ENCODE measurements at regions not wholly inside any gene's neighbourhood (a gene's known extent, or its start where the extent isn't known, plus 50 kb on each side); places are given as distances from the start of the nearest gene placed in this dataset.

DNA sequence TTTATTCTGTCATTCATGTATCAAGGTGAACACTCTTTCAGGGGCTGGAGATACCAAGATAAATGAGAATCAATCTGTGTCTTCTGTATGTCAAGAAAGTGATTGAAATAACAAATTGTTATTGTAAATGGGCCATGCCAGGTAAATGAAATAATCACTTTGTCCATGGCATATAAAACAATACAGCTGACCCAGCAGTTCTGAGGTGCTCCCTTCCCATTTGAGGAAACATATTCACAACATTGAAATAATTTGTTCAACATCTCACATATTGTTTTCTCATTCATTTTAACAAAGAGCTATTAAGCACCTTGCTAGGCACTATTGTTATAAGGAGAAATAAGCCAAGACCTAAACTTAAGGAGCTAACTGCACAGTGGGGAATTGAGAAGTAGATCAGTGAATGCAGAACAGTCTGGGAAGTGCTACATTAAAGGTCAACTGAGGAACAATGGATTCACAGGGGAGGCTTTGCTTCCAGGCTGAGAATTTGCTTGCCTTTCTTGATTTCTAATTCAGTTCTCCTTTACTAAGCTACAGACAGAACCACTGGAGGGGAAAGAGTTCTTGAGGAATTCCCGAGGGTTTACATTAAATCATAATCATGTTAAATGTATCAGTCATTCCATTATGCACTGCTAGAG, 806.3 kb upstream of the ARPP21 start:
- DNase-seq (ENCODE audit: extremely low read depth, insufficient read length), result no peak
- TF ChIP-seq CTCF (IDR thresholded peaks at IDR 0.05; ENCODE audit: insufficient read depth, low read length, poor library complexity, severe bottlenecking), result no peak
- Histone ChIP-seq H3K36me3 (ENCODE audit: control insufficient read depth, insufficient read depth, low read length) (no peaks in the 10 kb centered on the region), H3K27me3 (replicated peaks; ENCODE audit: control insufficient read depth, insufficient read depth, low read length) (no peaks in the 10 kb centered on the region), H3K4me3 (replicated peaks; ENCODE audit: low read depth, low read length) (no peak overlapping the region)

DNA sequence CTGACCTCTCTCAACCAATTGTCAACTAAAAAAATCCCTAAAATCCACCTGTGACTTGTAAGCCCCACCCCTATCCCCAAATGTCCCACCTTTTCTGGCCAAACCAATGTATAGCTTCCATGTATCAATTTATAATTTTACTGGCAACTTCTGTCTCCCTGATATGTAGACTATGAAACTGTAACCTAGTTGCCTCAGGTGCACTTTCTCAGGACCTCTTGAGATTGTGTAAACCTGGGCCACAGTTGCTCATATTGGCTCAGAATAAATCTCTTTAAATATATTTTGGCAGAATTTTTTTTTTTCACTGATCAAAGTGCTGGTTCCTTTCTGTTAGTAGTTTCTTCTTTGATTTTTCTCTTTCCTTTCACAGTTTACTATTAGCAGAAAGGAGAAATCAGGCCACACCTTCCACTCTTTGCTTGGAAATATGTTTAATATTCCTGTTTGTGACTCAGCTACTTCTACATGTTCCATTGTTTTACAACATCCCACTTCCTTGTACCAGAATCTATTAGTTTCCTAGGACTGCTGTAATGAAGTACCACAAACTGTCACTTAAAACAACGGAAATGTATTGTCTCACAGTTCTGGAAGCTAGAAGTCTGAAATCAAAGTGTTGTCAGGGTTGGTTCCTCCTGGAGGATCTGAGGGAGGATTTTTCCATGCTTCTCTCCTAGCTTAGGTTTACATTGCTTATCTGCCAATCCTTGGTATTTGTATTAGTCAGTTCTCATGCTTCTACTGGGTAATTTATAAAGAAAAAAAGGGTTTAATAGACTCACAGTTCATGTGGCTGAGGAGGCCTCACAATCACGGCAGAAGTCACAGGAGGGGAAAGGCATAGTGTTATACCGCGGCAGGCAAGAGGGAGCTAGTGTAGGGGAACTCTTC, 801.2 kb upstream of the ARPP21 start:
- TF ChIP-seq CTCF (IDR thresholded peaks at IDR 0.05; ENCODE audit: insufficient read depth, low read length, poor library complexity, severe bottlenecking), result no peak
- H3K4me3 ChIP-seq (replicated peaks; ENCODE audit: low read depth, low read length), result no peak overlapping the region
- no peaks in the 10 kb centered on the region for H3K36me3 ChIP-seq (ENCODE audit: control insufficient read depth, insufficient read depth, low read length)
- H3K27me3 ChIP-seq (replicated peaks; ENCODE audit: control insufficient read depth, insufficient read depth, low read length), result no peaks in the 10 kb centered on the region
- no peak for DNase-seq (ENCODE audit: extremely low read depth, insufficient read length)

DNA sequence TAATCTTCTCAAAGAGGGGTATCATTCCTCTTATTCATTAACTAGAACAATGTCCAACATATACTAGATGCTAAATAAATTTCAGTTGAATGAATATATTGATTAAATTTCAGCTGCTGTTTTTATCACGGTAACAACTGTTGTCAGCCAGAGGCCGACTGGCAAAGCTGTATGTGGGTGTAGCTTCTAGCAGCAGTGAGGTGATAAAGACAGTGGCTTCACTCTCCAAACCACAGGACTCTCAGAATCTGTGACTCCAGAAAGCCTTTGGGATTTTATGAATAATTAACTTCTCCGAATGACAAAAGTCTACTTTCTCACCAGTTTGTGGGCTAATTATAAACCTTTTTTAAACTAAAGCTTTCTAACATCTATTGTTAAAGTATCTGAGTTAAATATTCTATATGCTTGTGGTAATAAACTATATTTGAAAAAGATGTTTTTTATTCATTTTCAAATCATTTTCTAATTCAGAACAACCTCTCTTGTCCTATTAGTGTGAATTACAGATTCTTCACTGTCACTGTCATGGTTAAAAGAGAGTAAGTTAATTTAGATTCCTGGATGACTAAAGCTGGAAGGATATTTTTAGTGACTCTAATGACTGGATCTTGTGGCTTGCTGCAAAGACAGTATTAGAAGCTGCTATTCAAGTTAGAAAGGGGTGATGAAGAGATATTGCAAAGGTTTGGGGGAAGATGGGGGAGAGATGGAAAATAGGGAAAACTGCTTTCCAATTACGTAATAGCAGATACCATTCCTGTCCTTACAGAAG, 796.4 kb upstream of the ARPP21 start:
- Histone ChIP-seq H3K4me3 (replicated peaks; ENCODE audit: low read depth, low read length) (no peak overlapping the region), H3K27me3 (replicated peaks; ENCODE audit: control insufficient read depth, insufficient read depth, low read length) (no peaks in the 10 kb centered on the region), H3K36me3 (ENCODE audit: control insufficient read depth, insufficient read depth, low read length) (no peaks in the 10 kb centered on the region)
- DNase-seq (ENCODE audit: extremely low read depth, insufficient read length), result no peak
- no peak for TF ChIP-seq CTCF (IDR thresholded peaks at IDR 0.05; ENCODE audit: insufficient read depth, low read length, poor library complexity, severe bottlenecking)

DNA sequence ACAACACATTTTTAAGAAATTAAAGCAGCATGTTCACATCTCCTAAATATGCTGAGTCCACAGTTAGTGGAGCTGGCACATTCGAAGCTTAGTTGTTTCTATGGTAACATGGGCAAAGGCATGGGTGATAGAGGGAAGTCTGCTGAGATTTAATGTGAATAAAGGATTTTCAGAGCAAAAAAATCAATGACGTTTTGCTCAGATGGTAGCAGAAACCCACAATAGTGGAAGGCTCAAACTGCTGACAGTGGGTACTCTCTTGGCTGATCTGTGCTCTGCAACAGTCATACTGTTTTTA, 795.1 kb upstream of the ARPP21 start:
- no peaks in the 10 kb centered on the region for H3K27me3 ChIP-seq (replicated peaks; ENCODE audit: control insufficient read depth, insufficient read depth, low read length)
- no peak for TF ChIP-seq CTCF (IDR thresholded peaks at IDR 0.05; ENCODE audit: insufficient read depth, low read length, poor library complexity, severe bottlenecking)
- no peak overlapping the region for H3K4me3 ChIP-seq (replicated peaks; ENCODE audit: low read depth, low read length)
- DNase-seq (ENCODE audit: extremely low read depth, insufficient read length), result no peak
- no peaks in the 10 kb centered on the region for H3K36me3 ChIP-seq (ENCODE audit: control insufficient read depth, insufficient read depth, low read length)

- no peak for DNase-seq (ENCODE audit: extremely low read depth, insufficient read length)
- TF ChIP-seq CTCF (IDR thresholded peaks at IDR 0.05; ENCODE audit: insufficient read depth, low read length, poor library complexity, severe bottlenecking), result no peak
- Histone ChIP-seq H3K36me3 (ENCODE audit: control insufficient read depth, insufficient read depth, low read length) (no peaks in the 10 kb centered on the region), H3K27me3 (replicated peaks; ENCODE audit: control insufficient read depth, insufficient read depth, low read length) (no peaks in the 10 kb centered on the region), H3K4me3 (replicated peaks; ENCODE audit: low read depth, low read length) (no peak overlapping the region)
Measured at GRCh38 chr3:34851137-34851536, 788.2 kb upstream of the ARPP21 start.

Measured in GM06990 (cell line).